DND-41 (cell line): ENCODE measurements at regions not wholly inside any gene's neighbourhood (a gene's known extent, or its start where the extent isn't known, plus 50 kb on each side); places are given as distances from the start of the nearest gene placed in this dataset.

Source experiments
- EZH2 ChIP-seq: IDR thresholded peaks from 3 replicates; pipeline ENCODE4 v1.6.1; 2012; ENCODE audit warnings: borderline replicate concordance, low read depth, mild to moderate bottlenecking, moderate library complexity, low read length, inconsistent platforms; ENCODE audit not compliant: severe bottlenecking
- TF ChIP-seq, protein P1 (sequence below): IDR thresholded peaks from 2 replicates; pipeline ENCODE4 v1.5.1; 2012; ENCODE audit warnings: borderline replicate concordance, low read length, moderate library complexity, mild to moderate bottlenecking; ENCODE audit not compliant: poor library complexity, severe bottlenecking; ENCODE audit errors: extremely low read depth

DNA sequence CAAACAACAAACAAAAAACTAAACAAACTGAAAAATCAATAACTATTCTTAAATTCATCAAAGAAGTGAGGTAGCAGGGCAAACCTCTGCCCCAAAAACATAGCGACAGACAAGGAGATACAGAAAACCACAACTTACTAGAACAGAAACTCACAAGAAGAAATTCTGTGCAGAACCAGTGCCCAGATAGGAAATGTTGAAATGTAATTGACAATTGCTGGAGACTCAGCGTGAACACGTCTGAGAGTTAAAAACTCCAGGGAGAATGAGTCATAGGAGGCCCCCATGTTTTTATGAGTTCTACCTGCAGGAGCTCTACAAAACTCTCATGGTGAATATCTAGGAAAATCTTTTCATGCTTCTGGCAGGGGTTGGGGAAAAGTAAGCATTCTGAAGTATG lies 95.5 kb upstream of the SETMAR start:
- TF ChIP-seq, protein P1, sequence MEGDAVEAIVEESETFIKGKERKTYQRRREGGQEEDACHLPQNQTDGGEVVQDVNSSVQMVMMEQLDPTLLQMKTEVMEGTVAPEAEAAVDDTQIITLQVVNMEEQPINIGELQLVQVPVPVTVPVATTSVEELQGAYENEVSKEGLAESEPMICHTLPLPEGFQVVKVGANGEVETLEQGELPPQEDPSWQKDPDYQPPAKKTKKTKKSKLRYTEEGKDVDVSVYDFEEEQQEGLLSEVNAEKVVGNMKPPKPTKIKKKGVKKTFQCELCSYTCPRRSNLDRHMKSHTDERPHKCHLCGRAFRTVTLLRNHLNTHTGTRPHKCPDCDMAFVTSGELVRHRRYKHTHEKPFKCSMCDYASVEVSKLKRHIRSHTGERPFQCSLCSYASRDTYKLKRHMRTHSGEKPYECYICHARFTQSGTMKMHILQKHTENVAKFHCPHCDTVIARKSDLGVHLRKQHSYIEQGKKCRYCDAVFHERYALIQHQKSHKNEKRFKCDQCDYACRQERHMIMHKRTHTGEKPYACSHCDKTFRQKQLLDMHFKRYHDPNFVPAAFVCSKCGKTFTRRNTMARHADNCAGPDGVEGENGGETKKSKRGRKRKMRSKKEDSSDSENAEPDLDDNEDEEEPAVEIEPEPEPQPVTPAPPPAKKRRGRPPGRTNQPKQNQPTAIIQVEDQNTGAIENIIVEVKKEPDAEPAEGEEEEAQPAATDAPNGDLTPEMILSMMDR, result no peak
- no peak for TF ChIP-seq EZH2
